Astrocyte of the spinal cord (primary cell): ENCODE measurements at regions not wholly inside any gene's neighbourhood (a gene's known extent, or its start where the extent isn't known, plus 50 kb on each side); places are given as distances from the start of the nearest gene placed in this dataset.
"Not testable (repeated sequence)": the region's sequence is repeated elsewhere in the genome, so short reads cannot be mapped to it uniquely, and the experiment has no call there.

Experiments used
- DNase-seq: peaks from one replicate; pipeline ENCODE4 v3.0.0; 2011; ENCODE audit warnings: low read depth, low spot score
- H3K4me3 ChIP-seq: 2 replicates; pipeline ENCODE4 v1.5.1; 2011; ENCODE audit warnings: low read depth, mild to moderate bottlenecking, low read length, moderate library complexity
- in situ Hi-C: cut with HindIII; loops from 2 replicates; pipeline ENCODE4 v1.10.0; 2017; ENCODE audit warnings: low sequenced_read_pairs
- TF ChIP-seq, protein P1 (sequence below): IDR thresholded peaks from 2 replicates; pipeline ENCODE4 v1.5.1; 2012; ENCODE audit warnings: low read depth, mild to moderate bottlenecking, low read length, inconsistent platforms

GRCh38 chr7:1300206-1300605 is 67.5 kb downstream of the UNCX start:
- no peak for DNase-seq
- H3K4me3 ChIP-seq, result no peak overlapping the region
- TF ChIP-seq, protein P1, sequence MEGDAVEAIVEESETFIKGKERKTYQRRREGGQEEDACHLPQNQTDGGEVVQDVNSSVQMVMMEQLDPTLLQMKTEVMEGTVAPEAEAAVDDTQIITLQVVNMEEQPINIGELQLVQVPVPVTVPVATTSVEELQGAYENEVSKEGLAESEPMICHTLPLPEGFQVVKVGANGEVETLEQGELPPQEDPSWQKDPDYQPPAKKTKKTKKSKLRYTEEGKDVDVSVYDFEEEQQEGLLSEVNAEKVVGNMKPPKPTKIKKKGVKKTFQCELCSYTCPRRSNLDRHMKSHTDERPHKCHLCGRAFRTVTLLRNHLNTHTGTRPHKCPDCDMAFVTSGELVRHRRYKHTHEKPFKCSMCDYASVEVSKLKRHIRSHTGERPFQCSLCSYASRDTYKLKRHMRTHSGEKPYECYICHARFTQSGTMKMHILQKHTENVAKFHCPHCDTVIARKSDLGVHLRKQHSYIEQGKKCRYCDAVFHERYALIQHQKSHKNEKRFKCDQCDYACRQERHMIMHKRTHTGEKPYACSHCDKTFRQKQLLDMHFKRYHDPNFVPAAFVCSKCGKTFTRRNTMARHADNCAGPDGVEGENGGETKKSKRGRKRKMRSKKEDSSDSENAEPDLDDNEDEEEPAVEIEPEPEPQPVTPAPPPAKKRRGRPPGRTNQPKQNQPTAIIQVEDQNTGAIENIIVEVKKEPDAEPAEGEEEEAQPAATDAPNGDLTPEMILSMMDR, result no peak
- in situ Hi-C loops, result no loop called here

- TF ChIP-seq, protein P1, result no peak
- H3K4me3 ChIP-seq, result no peak overlapping the region
- no peak for DNase-seq
- in situ Hi-C loops, result no loop called here
These were observed 68.0 kb downstream of the UNCX start for GRCh38 chr7:1300636-1301035.

GRCh38 chr7:1301054-1301881 is 68.6 kb downstream of the UNCX start:
- no peak for DNase-seq
- TF ChIP-seq, protein P1, result no peak
- no peak overlapping the region for H3K4me3 ChIP-seq
- in situ Hi-C loops, result no loop called here

GRCh38 chr7:1301882-1302251 is 69.2 kb downstream of the UNCX start:
- DNase-seq, result no peak
- TF ChIP-seq, protein P1, result no peak
- no peak overlapping the region for H3K4me3 ChIP-seq
- in situ Hi-C loops, result no loop called here

GRCh38 chr7:1302936-1303335 is 70.3 kb downstream of the UNCX start:
- TF ChIP-seq, protein P1, result no peak
- DNase-seq, result no peak
- in situ Hi-C loops, result no loop called here
- H3K4me3 ChIP-seq, result no peak overlapping the region

DNA sequence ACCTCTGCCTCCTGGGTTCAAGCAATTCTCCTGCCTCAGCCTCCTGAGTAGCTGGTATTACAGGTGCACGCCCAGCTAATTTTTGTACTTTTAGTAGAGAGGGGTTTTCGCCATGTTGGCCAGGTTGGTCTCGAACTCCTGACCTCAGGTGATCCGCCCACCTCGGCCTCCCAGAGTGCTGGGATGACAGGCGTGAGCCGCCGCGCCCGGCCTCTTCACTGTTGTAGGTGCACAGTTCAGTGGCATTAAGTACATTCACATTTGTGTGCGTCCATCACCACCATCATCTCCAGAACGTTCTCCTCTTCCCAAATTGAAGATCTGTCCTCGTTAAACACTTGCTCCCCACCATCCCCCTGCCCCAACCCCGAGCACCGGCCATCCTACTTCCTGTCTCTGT is 71.3 kb downstream of the UNCX start:
- DNase-seq, H3K4me3 ChIP-seq, in situ Hi-C loops: not testable (repeated sequence)

GRCh38 chr7:1305873-1306272 is 73.2 kb downstream of the UNCX start:
- in situ Hi-C loops, result no loop called here
- H3K4me3 ChIP-seq, result no peak overlapping the region
- TF ChIP-seq, protein P1, result no peak
- DNase-seq, result no peak
